Naive thymus-derived CD4-positive, alpha-beta T cell (primary cell): ENCODE measurements at regions not wholly inside any gene's neighbourhood (a gene's known extent, or its start where the extent isn't known, plus 50 kb on each side); places are given as distances from the start of the nearest gene placed in this dataset.

ENCODE experiments used
- ATAC-seq: fragments of 150-1000 bp; cut with Tn5 transposase; 2 replicates; pipeline ENCODE4 v1.10.0; 2021; ENCODE audit warnings: mild to moderate bottlenecking, moderate library complexity
- CTCF ChIA-PET: fragments of 350-600 bp; sonication (Branson Sonifier 250); formaldehyde crosslinking; loops from one replicate; lab custom pipeline; 2021; ENCODE audit warnings: antibody characterized with exemption; lab: Charles Lee
- POLR2A ChIA-PET: fragments of 350-600 bp; sonication (Branson Sonifier 250); formaldehyde crosslinking; loops from one replicate; lab custom pipeline; 2021; ENCODE audit warnings: antibody characterized with exemption, inconsistent platforms; lab: Charles Lee
- DNase-seq, 9 donors: peaks; one replicate each; pipeline versions ENCODE4 v3.0.0 to v3.0.0-alpha.2; 2020 to 2022; ENCODE audit warnings: mixed read lengths in 1 of 9
- H3K27ac ChIP-seq: one replicate; pipeline ENCODE4 v1.7.0; 2013; ENCODE audit warnings: mild to moderate bottlenecking, low read depth, low read length, moderate library complexity
- H3K27me3 ChIP-seq, 2 donors: one replicate each; pipeline ENCODE4 v1.7.0; 2013; ENCODE audit warnings: low read length in 2 of 2, mild to moderate bottlenecking in 2 of 2, moderate library complexity in 2 of 2; ENCODE audit not compliant: control insufficient read depth in 2 of 2, insufficient read depth in 2 of 2
- H3K36me3 ChIP-seq, 3 experiments: 1 replicate in 2 of 3; 2 replicates in 1 of 3; pipeline ENCODE4 v1.7.0; 2013; ENCODE audit warnings: low read length in 3 of 3, mild to moderate bottlenecking in 3 of 3, moderate library complexity in 1 of 3; ENCODE audit not compliant: insufficient read depth in 3 of 3, control insufficient read depth in 2 of 3
- H3K4me1 ChIP-seq, 2 donors: one replicate each; pipeline ENCODE4 v1.7.0; 2013; ENCODE audit warnings: low read length in 2 of 2, mild to moderate bottlenecking in 2 of 2, moderate library complexity in 1 of 2; ENCODE audit not compliant: control insufficient read depth in 2 of 2, insufficient read depth in 2 of 2
- H3K4me3 ChIP-seq: 2 replicates; pipeline ENCODE4 v1.7.0; 2013; ENCODE audit warnings: mild to moderate bottlenecking, low read length
- H3K9me3 ChIP-seq, 3 experiments: 1 replicate in 2 of 3; 2 replicates in 1 of 3; pipeline ENCODE4 v1.7.0; 2013; ENCODE audit warnings: low read length in 3 of 3; ENCODE audit not compliant: control insufficient read depth in 2 of 3
- H3K27ac Mint-ChIP-seq, 9 donors: one replicate each; pipeline ENCODE4 v1.8.0; 2020 to 2022; ENCODE audit warnings: mixed read lengths in 9 of 9, mild to moderate bottlenecking in 8 of 9, moderate library complexity in 5 of 9, inconsistent platforms in 2 of 9
- H3K27me3 Mint-ChIP-seq, 5 donors: one replicate each; pipeline ENCODE4 v1.8.0; 2021 to 2022; ENCODE audit warnings: mixed read lengths in 5 of 5, mild to moderate bottlenecking in 1 of 5
- H3K36me3 Mint-ChIP-seq, 5 donors: one replicate each; pipeline ENCODE4 v1.8.0; 2020 to 2022; ENCODE audit warnings: mixed read lengths in 5 of 5, mild to moderate bottlenecking in 3 of 5, inconsistent platforms in 1 of 5
- H3K4me1 Mint-ChIP-seq, 7 donors: one replicate each; pipeline ENCODE4 v1.8.0; 2020 to 2022; ENCODE audit warnings: mixed read lengths in 7 of 7, mild to moderate bottlenecking in 3 of 7, inconsistent platforms in 1 of 7
- H3K4me3 Mint-ChIP-seq, 10 donors: one replicate each; pipeline ENCODE4 v1.8.0; 2020 to 2022; ENCODE audit warnings: mild to moderate bottlenecking in 10 of 10, mixed read lengths in 10 of 10, moderate library complexity in 6 of 10, inconsistent platforms in 2 of 10
- H3K9me3 Mint-ChIP-seq, 11 donors: one replicate each; pipeline ENCODE4 v1.8.0; 2020 to 2022; ENCODE audit warnings: mixed read lengths in 11 of 11, mild to moderate bottlenecking in 4 of 11, inconsistent platforms in 1 of 11, moderate library complexity in 1 of 11
- intact Hi-C, 2 donors: fragments of 100-400 bp; cut with micrococcal nuclease; formaldehyde crosslinking; loops; one replicate each; pipeline ENCODE4 v1.15.1; 2023

GRCh38 chr15:35691891-35692867, 146.2 kb upstream of the DPH6 start:
- Histone ChIP-seq H3K36me3 (no peaks in the 10 kb centered on the region), H3K4me3 (no peak overlapping the region), H3K27ac (no peak overlapping the region), H3K9me3 (no peaks in the 10 kb centered on the region), H3K27me3 (no peaks in the 10 kb centered on the region), H3K4me1 (no peaks in the 10 kb centered on the region)
- H3K9me3 Mint-ChIP-seq: peaks cover 0 to 1% (median 0%) of the 10 kb centered on the region in 11 donors
- no peak overlapping the region for H3K4me3 Mint-ChIP-seq
- POLR2A ChIA-PET: no interaction called here
- no peaks in the 10 kb centered on the region for H3K36me3 Mint-ChIP-seq
- H3K27ac Mint-ChIP-seq: no peak overlapping the region
- no peak for DNase-seq
- CTCF ChIA-PET: no interaction called here
- H3K27me3 Mint-ChIP-seq: peaks cover 4 to 29% (median 20%) of the 10 kb centered on the region in 5 donors
- intact Hi-C loops: loop anchor here in 1 of 2 donors (10.0 kb wide), 1 partner anchor 277 kb away; no protein-coding TSS in a partner anchor
- ATAC-seq: no peak
- H3K4me1 Mint-ChIP-seq: no peaks in the 10 kb centered on the region

DNA sequence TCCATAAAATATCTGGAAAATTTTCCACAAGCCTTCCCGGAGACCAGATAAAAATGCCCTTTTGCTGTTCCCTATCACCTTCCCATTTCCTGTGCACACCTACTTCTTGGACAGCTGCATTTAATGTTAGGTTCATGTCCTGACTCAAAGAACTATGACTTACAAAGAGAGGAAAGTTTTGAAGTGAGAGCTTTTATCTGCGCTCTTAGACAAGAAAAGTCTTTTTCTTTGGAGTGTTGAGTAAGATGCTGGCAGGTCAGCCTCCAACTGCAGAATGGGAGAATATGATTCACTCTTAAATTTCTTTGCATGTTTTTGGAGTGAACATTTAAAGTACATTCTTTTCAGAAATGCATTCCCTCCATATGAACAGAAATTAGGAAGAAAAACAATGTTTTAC, 147.3 kb upstream of the DPH6 start:
- intact Hi-C loops: loop anchor here in 1 of 2 donors (10.0 kb wide), 1 partner anchor 278 kb away; no protein-coding TSS in a partner anchor
- no peaks in the 10 kb centered on the region for H3K36me3 Mint-ChIP-seq
- ChIA-PET POLR2A (no interaction called here), CTCF (no interaction called here)
- no peaks in the 10 kb centered on the region for H3K4me1 Mint-ChIP-seq
- no peak overlapping the region for H3K27ac Mint-ChIP-seq
- no peak overlapping the region for H3K4me3 Mint-ChIP-seq
- no peak for ATAC-seq
- H3K9me3 Mint-ChIP-seq: peaks cover 0 to 1% (median 0%) of the 10 kb centered on the region in 11 donors
- no peak for DNase-seq
- no peaks in the 10 kb centered on the region for H3K36me3 ChIP-seq
- peaks cover 4 to 33% (median 16%) of the 10 kb centered on the region in 5 donors for H3K27me3 Mint-ChIP-seq
- no peak overlapping the region for H3K27ac ChIP-seq
- H3K4me1 ChIP-seq: no peaks in the 10 kb centered on the region
- no peak overlapping the region for H3K4me3 ChIP-seq
- H3K27me3 ChIP-seq: no peaks in the 10 kb centered on the region
- no peaks in the 10 kb centered on the region for H3K9me3 ChIP-seq

- ChIA-PET CTCF (no interaction called here), POLR2A (no interaction called here)
- Histone ChIP-seq H3K4me1 (no peaks in the 10 kb centered on the region), H3K4me3 (no peak overlapping the region), H3K36me3 (no peaks in the 10 kb centered on the region), H3K27me3 (no peaks in the 10 kb centered on the region), H3K9me3 (no peaks in the 10 kb centered on the region), H3K27ac (no peak overlapping the region)
- Mint-ChIP-seq H3K36me3 (no peaks in the 10 kb centered on the region), H3K9me3 (peaks cover 0 to 1% (median 0%) of the 10 kb centered on the region in 11 donors), H3K27ac (no peak overlapping the region), H3K27me3 (peaks cover 4 to 33% (median 13%) of the 10 kb centered on the region in 5 donors), H3K4me3 (no peak overlapping the region), H3K4me1 (no peaks in the 10 kb centered on the region)
- ATAC-seq (no peak), DNase-seq (no peak)
- intact Hi-C loops: loop anchor here in 1 of 2 donors (10.0 kb wide), 1 partner anchor 279 kb away; no protein-coding TSS in a partner anchor
These were observed 147.9 kb upstream of the DPH6 start for GRCh38 chr15:35693886-35694285.

GRCh38 chr15:35695003-35695402, 149.0 kb upstream of the DPH6 start:
- CTCF ChIA-PET: no interaction called here

DNA sequence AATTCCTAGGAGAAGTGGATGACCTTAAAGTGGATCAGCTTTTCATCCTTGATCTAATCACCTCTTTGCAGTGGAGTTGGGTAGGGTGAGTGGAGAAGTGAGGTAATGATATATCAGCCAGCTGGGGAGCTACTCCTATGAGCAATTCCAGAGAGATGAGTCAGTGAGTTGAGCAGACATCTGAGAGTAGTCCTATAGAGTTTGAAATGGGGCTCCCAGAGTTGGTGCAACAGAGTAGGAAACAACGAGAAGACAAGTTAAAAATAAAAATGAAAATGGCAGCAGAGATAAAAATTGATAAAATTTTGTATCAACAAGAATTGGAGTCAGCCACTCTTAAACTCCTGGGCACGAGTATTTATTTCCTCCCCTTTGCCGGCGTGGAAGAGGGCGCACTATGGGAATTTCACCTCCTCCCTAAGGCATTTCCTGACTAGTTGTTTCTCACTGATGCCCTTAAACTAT, 150.8 kb upstream of the DPH6 start:
- Mint-ChIP-seq H3K4me3 (no peak overlapping the region), H3K27me3 (peaks cover 0 to 24% (median 0%) of the 10 kb centered on the region in 5 donors), H3K27ac (no peak overlapping the region), H3K4me1 (no peaks in the 10 kb centered on the region), H3K9me3 (no peaks in the 10 kb centered on the region), H3K36me3 (no peaks in the 10 kb centered on the region)
- no peaks in the 10 kb centered on the region for H3K9me3 ChIP-seq
- CTCF ChIA-PET: no interaction called here
- POLR2A ChIA-PET: no interaction called here
- H3K27ac ChIP-seq: no peak overlapping the region
- intact Hi-C loops: loop anchor here in 1 of 2 donors (10.0 kb wide), 1 partner anchor 282 kb away; no protein-coding TSS in a partner anchor
- no peaks in the 10 kb centered on the region for H3K4me1 ChIP-seq
- H3K27me3 ChIP-seq: no peaks in the 10 kb centered on the region
- ATAC-seq (no peak), DNase-seq (no peak)
- no peaks in the 10 kb centered on the region for H3K36me3 ChIP-seq
- no peak overlapping the region for H3K4me3 ChIP-seq

More at GRCh38 chr15:35695003-35695402, 149.0 kb upstream of the DPH6 start:
- no peak overlapping the region for H3K4me3 ChIP-seq
- Mint-ChIP-seq H3K36me3 (no peaks in the 10 kb centered on the region), H3K27ac (no peak overlapping the region), H3K4me3 (no peak overlapping the region), H3K4me1 (no peaks in the 10 kb centered on the region), H3K9me3 (peaks cover 0 to 1% (median 0%) of the 10 kb centered on the region in 11 donors), H3K27me3 (peaks cover 3 to 31% (median 8%) of the 10 kb centered on the region in 5 donors)
- H3K4me1 ChIP-seq: no peaks in the 10 kb centered on the region
- H3K36me3 ChIP-seq: no peaks in the 10 kb centered on the region
- H3K27ac ChIP-seq: no peak overlapping the region
- intact Hi-C loops: loop anchor here in 1 of 2 donors (10.0 kb wide), 1 partner anchor 280 kb away; no protein-coding TSS in a partner anchor
- H3K27me3 ChIP-seq: no peaks in the 10 kb centered on the region
- ATAC-seq (no peak), DNase-seq (no peak)
- no peaks in the 10 kb centered on the region for H3K9me3 ChIP-seq
- POLR2A ChIA-PET: interaction anchor here (0.9 kb wide), 1 partner anchor 13 kb away, joined by 3 read pairs; no protein-coding TSS in a partner anchor

- H3K27ac Mint-ChIP-seq: no peak overlapping the region
- H3K27me3 Mint-ChIP-seq: peaks cover 0 to 24% (median 0%) of the 10 kb centered on the region in 5 donors
- no peaks in the 10 kb centered on the region for H3K9me3 Mint-ChIP-seq
- DNase-seq (no peak), ATAC-seq (no peak)
- H3K9me3 ChIP-seq: no peaks in the 10 kb centered on the region
- no peaks in the 10 kb centered on the region for H3K27me3 ChIP-seq
- no peaks in the 10 kb centered on the region for H3K4me1 ChIP-seq
- ChIA-PET POLR2A (no interaction called here), CTCF (no interaction called here)
- no peaks in the 10 kb centered on the region for H3K36me3 ChIP-seq
- no peak overlapping the region for H3K4me3 ChIP-seq
- H3K27ac ChIP-seq: no peak overlapping the region
- H3K4me1 Mint-ChIP-seq: no peaks in the 10 kb centered on the region
- H3K4me3 Mint-ChIP-seq: no peak overlapping the region
- no peaks in the 10 kb centered on the region for H3K36me3 Mint-ChIP-seq
- intact Hi-C loops: loop anchor here in 1 of 2 donors (10.0 kb wide), 1 partner anchor 283 kb away; no protein-coding TSS in a partner anchor
These were observed 151.8 kb upstream of the DPH6 start for GRCh38 chr15:35697549-35698299.
